Peyer's patch (tissue), 4 donors: ENCODE measurements at regions not wholly inside any gene's neighbourhood (a gene's known extent, or its start where the extent isn't known, plus 50 kb on each side); places are given as distances from the start of the nearest gene placed in this dataset.

ENCODE experiments used
- CTCF ChIP-seq, 6 experiments: fragments of 450-650 bp in 4 of 6; fragments of 200-600 bp in 2 of 6; sonication (generic) in 1 of 6; IDR thresholded peaks; one replicate each; pipeline ENCODE4 v1.5.1; 2017 to 2019; ENCODE audit warnings: antibody characterized with exemption in 6 of 6, mild to moderate bottlenecking in 3 of 6, moderate library complexity in 1 of 6
- POLR2A ChIP-seq, 2 donors: fragments of 450-650 bp; IDR thresholded peaks; one replicate each; pipeline ENCODE4 v1.5.1; 2017; ENCODE audit warnings: antibody characterized with exemption in 2 of 2, mild to moderate bottlenecking in 2 of 2, moderate library complexity in 2 of 2

GRCh38 chr15:47603026-47603425 is 114.3 kb upstream of the SEMA6D start:
- TF ChIP-seq CTCF (IDR thresholded peaks at IDR 0.05) (no peak), POLR2A (IDR thresholded peaks at IDR 0.05) (no peak)
